Caco-2 (cell line): ENCODE measurements at regions not wholly inside any gene's neighbourhood (a gene's known extent, or its start where the extent isn't known, plus 50 kb on each side); places are given as distances from the start of the nearest gene placed in this dataset.

Experiments used
- BruUV-seq: library from RNA; stranded (reverse); fragments of 400-500 nt; replicated peaks from 2 replicates; lab custom pipeline; 2021; lab: Mats Ljungman, UMichigan
- CTCF ChIA-PET: fragments of 300-600 bp; sonication (Branson Sonifier 250); formaldehyde crosslinking; loops from one replicate; lab custom pipeline; 2022; ENCODE audit warnings: antibody characterized with exemption; lab: Charles Lee
- POLR2A ChIA-PET: fragments of 300-600 bp; sonication (Branson Sonifier 250); formaldehyde crosslinking; loops from one replicate; lab custom pipeline; 2022; ENCODE audit warnings: antibody characterized with exemption; lab: Charles Lee
- DNase-seq, 2 experiments: peaks; one replicate each; pipeline versions ENCODE4 v3.0.0 to v3.0.0-alpha.2; 2020 to 2022
- H3K27me3 ChIP-seq: replicated peaks from 2 replicates; pipeline ENCODE4 v1.6.0; 2011; ENCODE audit warnings: low read length; ENCODE audit not compliant: control insufficient read depth, insufficient read depth
- H3K36me3 ChIP-seq: 2 replicates; pipeline ENCODE4 v1.5.1; 2011; ENCODE audit warnings: low read length; ENCODE audit not compliant: control insufficient read depth, insufficient read depth
- H3K4me1 ChIP-seq: fragments of 250-450 bp; sonication (Bioruptor Pico); 2 replicates; pipeline ENCODE4 v1.5.1; 2020; ENCODE audit warnings: mild to moderate bottlenecking
- H3K4me3 ChIP-seq: 2 replicates; pipeline ENCODE4 v1.5.1; 2011; ENCODE audit warnings: low read depth, mild to moderate bottlenecking, control low read depth, low read length
- H3K9me3 ChIP-seq: fragments of 250-450 bp; sonication (Bioruptor Pico); 2 replicates; pipeline ENCODE4 v1.5.1; 2020; ENCODE audit warnings: mild to moderate bottlenecking, moderate library complexity
- H3K27ac Mint-ChIP-seq: one replicate; pipeline ENCODE4 v1.8.0; 2022; ENCODE audit warnings: mixed read lengths; ENCODE audit not compliant: unreplicated experiment
- H3K27me3 Mint-ChIP-seq: one replicate; pipeline ENCODE4 v1.8.0; 2022; ENCODE audit warnings: mixed read lengths; ENCODE audit not compliant: insufficient read depth, unreplicated experiment
- H3K36me3 Mint-ChIP-seq: one replicate; pipeline ENCODE4 v1.8.0; 2022; ENCODE audit warnings: mild to moderate bottlenecking, mixed read lengths; ENCODE audit not compliant: insufficient read depth, unreplicated experiment
- H3K4me1 Mint-ChIP-seq: one replicate; pipeline ENCODE4 v1.8.0; 2022; ENCODE audit warnings: low read depth, mixed read lengths; ENCODE audit not compliant: unreplicated experiment
- H3K4me3 Mint-ChIP-seq: one replicate; pipeline ENCODE4 v1.8.0; 2022; ENCODE audit warnings: mild to moderate bottlenecking, moderate library complexity, mixed read lengths; ENCODE audit not compliant: unreplicated experiment
- H3K9me3 Mint-ChIP-seq: one replicate; pipeline ENCODE4 v1.8.0; 2022; ENCODE audit warnings: mixed read lengths; ENCODE audit not compliant: unreplicated experiment
- intact Hi-C: fragments of 100-400 bp; cut with micrococcal nuclease; formaldehyde crosslinking; loops from one replicate; pipeline ENCODE4 v1.10.0; 2022; ENCODE audit not compliant: unreplicated experiment
- TF ChIP-seq, protein P1 (sequence below), 2 experiments: fragments of 200-600 bp in 1 of 2; IDR thresholded peaks; 1 replicate in 1 of 2; 2 replicates in 1 of 2; pipeline versions ENCODE4 v1.5.1 to v1.8.0; 2011 to 2022; ENCODE audit warnings: antibody characterized with exemption in 1 of 2, control low read depth in 1 of 2, inconsistent platforms in 1 of 2, low read depth in 1 of 2, low read length in 1 of 2, mild to moderate bottlenecking in 1 of 2, moderate library complexity in 1 of 2; ENCODE audit not compliant: insufficient read depth in 1 of 2, severe bottlenecking in 1 of 2, unreplicated experiment in 1 of 2

GRCh38 chr17:72065556-72065955 is 55.3 kb upstream of the SOX9 start:
- Mint-ChIP-seq H3K9me3 (no peaks in the 10 kb centered on the region), H3K4me1 (no peaks in the 10 kb centered on the region), H3K27ac (no peak overlapping the region), H3K4me3 (no peak overlapping the region), H3K27me3 (no peaks in the 10 kb centered on the region), H3K36me3 (no peaks in the 10 kb centered on the region)
- BruUV-seq, result no TSS peak
- Histone ChIP-seq H3K4me1 (no peaks in the 10 kb centered on the region), H3K4me3 (no peak overlapping the region), H3K27me3 (no peaks in the 10 kb centered on the region), H3K9me3 (no peaks in the 10 kb centered on the region), H3K36me3 (no peaks in the 10 kb centered on the region)
- TF ChIP-seq, protein P1, sequence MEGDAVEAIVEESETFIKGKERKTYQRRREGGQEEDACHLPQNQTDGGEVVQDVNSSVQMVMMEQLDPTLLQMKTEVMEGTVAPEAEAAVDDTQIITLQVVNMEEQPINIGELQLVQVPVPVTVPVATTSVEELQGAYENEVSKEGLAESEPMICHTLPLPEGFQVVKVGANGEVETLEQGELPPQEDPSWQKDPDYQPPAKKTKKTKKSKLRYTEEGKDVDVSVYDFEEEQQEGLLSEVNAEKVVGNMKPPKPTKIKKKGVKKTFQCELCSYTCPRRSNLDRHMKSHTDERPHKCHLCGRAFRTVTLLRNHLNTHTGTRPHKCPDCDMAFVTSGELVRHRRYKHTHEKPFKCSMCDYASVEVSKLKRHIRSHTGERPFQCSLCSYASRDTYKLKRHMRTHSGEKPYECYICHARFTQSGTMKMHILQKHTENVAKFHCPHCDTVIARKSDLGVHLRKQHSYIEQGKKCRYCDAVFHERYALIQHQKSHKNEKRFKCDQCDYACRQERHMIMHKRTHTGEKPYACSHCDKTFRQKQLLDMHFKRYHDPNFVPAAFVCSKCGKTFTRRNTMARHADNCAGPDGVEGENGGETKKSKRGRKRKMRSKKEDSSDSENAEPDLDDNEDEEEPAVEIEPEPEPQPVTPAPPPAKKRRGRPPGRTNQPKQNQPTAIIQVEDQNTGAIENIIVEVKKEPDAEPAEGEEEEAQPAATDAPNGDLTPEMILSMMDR (IDR thresholded peaks at IDR 0.05; ENCODE audit: insufficient read depth in 1 of 2, low read depth in 1 of 2, low read length in 1 of 2, severe bottlenecking in 1 of 2, unreplicated experiment in 1 of 2), result no peak
- ChIA-PET CTCF (no interaction called here), POLR2A (no interaction called here)
- no peak for DNase-seq
- intact Hi-C loops, result no loop called here

GRCh38 chr17:72068643-72069042 is 52.2 kb upstream of the SOX9 start:
- BruUV-seq, result no TSS peak
- Histone ChIP-seq H3K9me3 (no peaks in the 10 kb centered on the region), H3K4me3 (no peak overlapping the region), H3K27me3 (no peaks in the 10 kb centered on the region), H3K4me1 (no peaks in the 10 kb centered on the region), H3K36me3 (no peaks in the 10 kb centered on the region)
- intact Hi-C loops, result no loop called here
- DNase-seq, result no peak
- no peaks in the 10 kb centered on the region for H3K4me1 Mint-ChIP-seq
- no peaks in the 10 kb centered on the region for H3K27me3 Mint-ChIP-seq
- no peak overlapping the region for H3K27ac Mint-ChIP-seq
- no peaks in the 10 kb centered on the region for H3K36me3 Mint-ChIP-seq
- no peak overlapping the region for H3K4me3 Mint-ChIP-seq
- ChIA-PET CTCF (no interaction called here), POLR2A (no interaction called here)
- H3K9me3 Mint-ChIP-seq, result no peaks in the 10 kb centered on the region
- TF ChIP-seq, protein P1 (IDR thresholded peaks at IDR 0.05; ENCODE audit: insufficient read depth in 1 of 2, low read depth in 1 of 2, low read length in 1 of 2, severe bottlenecking in 1 of 2, unreplicated experiment in 1 of 2), result no peak

DNA sequence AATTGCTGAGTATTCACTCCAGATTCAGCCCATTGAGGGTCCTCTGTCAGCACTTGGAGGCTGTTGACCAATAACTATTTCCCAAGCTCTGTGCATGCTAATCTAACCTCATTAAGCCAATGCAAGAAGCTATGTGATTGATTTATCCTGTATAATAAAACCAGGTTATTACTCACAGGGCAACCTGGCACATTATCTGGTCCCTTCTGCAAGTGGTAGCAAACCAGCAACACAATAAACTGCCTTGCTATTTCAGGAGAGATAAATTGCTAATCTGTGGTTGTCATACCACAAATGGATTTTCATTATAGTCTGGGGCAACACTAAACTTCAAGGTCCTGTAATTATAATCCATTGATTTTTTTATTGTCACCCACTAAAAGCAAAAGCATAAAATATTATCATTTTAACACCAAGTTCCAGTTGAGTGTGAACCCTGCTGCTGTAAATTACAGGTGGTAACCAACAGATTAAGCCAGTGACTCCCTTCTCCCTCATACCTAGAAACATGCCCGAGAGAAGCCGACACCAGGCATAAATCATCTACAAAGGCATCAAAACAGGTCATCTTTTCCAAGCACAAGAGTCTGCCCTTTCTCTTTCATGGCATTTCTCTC is 51.1 kb upstream of the SOX9 start:
- BruUV-seq, result no TSS peak
- Histone ChIP-seq H3K4me1 (no peaks in the 10 kb centered on the region), H3K36me3 (no peaks in the 10 kb centered on the region), H3K4me3 (no peak overlapping the region), H3K27me3 (no peaks in the 10 kb centered on the region), H3K9me3 (no peaks in the 10 kb centered on the region)
- TF ChIP-seq, protein P1 (IDR thresholded peaks at IDR 0.05; ENCODE audit: insufficient read depth in 1 of 2, low read depth in 1 of 2, low read length in 1 of 2, severe bottlenecking in 1 of 2, unreplicated experiment in 1 of 2), result no peak
- H3K4me1 Mint-ChIP-seq, result no peaks in the 10 kb centered on the region
- no peak for DNase-seq
- ChIA-PET POLR2A (no interaction called here), CTCF (no interaction called here)
- H3K9me3 Mint-ChIP-seq, result no peaks in the 10 kb centered on the region
- no peaks in the 10 kb centered on the region for H3K27me3 Mint-ChIP-seq
- no peak overlapping the region for H3K27ac Mint-ChIP-seq
- intact Hi-C loops, result no loop called here
- no peak overlapping the region for H3K4me3 Mint-ChIP-seq
- no peaks in the 10 kb centered on the region for H3K36me3 Mint-ChIP-seq
